Type B pancreatic cell (in vitro differentiated cells): ENCODE measurements at regions not wholly inside any gene's neighbourhood (a gene's known extent, or its start where the extent isn't known, plus 50 kb on each side); places are given as distances from the start of the nearest gene placed in this dataset.

Experiments used
- DNase-seq: peaks from one replicate; pipeline ENCODE4 v3.0.0; 2021; ENCODE audit warnings: mixed read lengths; ENCODE audit not compliant: unreplicated experiment; ENCODE audit errors: extremely low spot score
- H3K27ac Mint-ChIP-seq: 2 replicates; pipeline ENCODE4 v1.8.0; 2021; ENCODE audit warnings: mild to moderate bottlenecking, mixed read lengths
- H3K27me3 Mint-ChIP-seq: 2 replicates; pipeline ENCODE4 v1.8.0; 2021; ENCODE audit warnings: mixed read lengths
- H3K36me3 Mint-ChIP-seq: 2 replicates; pipeline ENCODE4 v1.8.0; 2021; ENCODE audit warnings: mixed read lengths
- H3K4me1 Mint-ChIP-seq: one replicate; pipeline ENCODE4 v1.8.0; 2021; ENCODE audit warnings: mixed read lengths; ENCODE audit not compliant: unreplicated experiment
- H3K4me3 Mint-ChIP-seq: 2 replicates; pipeline ENCODE4 v1.8.0; 2021; ENCODE audit warnings: mild to moderate bottlenecking, mixed read lengths
- H3K9me3 Mint-ChIP-seq: 2 replicates; pipeline ENCODE4 v1.8.0; 2021; ENCODE audit warnings: mixed read lengths
- CTCF ChIP-seq: fragments of 200-600 bp; sonication (generic); conservative IDR thresholded peaks from 2 replicates; pipeline ENCODE4 v1.5.0; 2021; ENCODE audit warnings: antibody characterized with exemption, mild to moderate bottlenecking

- H3K36me3 Mint-ChIP-seq, result no peaks in the 10 kb centered on the region
- H3K9me3 Mint-ChIP-seq, result no peaks in the 10 kb centered on the region
- no peak overlapping the region for H3K4me3 Mint-ChIP-seq
- H3K27me3 Mint-ChIP-seq, result peaks cover 11% of the 10 kb centered on the region
- TF ChIP-seq CTCF, result no peak
- H3K27ac Mint-ChIP-seq, result no peak overlapping the region
- no peak for DNase-seq
- H3K4me1 Mint-ChIP-seq, result peaks cover 13% of the 10 kb centered on the region
These were observed 121.7 kb upstream of the EXOC2 start for GRCh38 chr6:814378-815347.

GRCh38 chr6:811831-812230 lies 118.9 kb upstream of the EXOC2 start:
- Mint-ChIP-seq H3K27ac (no peak overlapping the region), H3K36me3 (no peaks in the 10 kb centered on the region), H3K9me3 (no peaks in the 10 kb centered on the region), H3K27me3 (peaks cover 7% of the 10 kb centered on the region), H3K4me1 (no peaks in the 10 kb centered on the region), H3K4me3 (no peak overlapping the region)
- no peak for DNase-seq
- TF ChIP-seq CTCF, result no peak

- Mint-ChIP-seq H3K4me1 (no peaks in the 10 kb centered on the region), H3K36me3 (no peaks in the 10 kb centered on the region), H3K9me3 (no peaks in the 10 kb centered on the region), H3K27ac (no peak overlapping the region), H3K27me3 (peaks cover 9% of the 10 kb centered on the region), H3K4me3 (no peak overlapping the region)
- TF ChIP-seq CTCF, result no peak
- DNase-seq, result no peak
These were observed 118.3 kb upstream of the EXOC2 start for GRCh38 chr6:811191-811590.

DNA sequence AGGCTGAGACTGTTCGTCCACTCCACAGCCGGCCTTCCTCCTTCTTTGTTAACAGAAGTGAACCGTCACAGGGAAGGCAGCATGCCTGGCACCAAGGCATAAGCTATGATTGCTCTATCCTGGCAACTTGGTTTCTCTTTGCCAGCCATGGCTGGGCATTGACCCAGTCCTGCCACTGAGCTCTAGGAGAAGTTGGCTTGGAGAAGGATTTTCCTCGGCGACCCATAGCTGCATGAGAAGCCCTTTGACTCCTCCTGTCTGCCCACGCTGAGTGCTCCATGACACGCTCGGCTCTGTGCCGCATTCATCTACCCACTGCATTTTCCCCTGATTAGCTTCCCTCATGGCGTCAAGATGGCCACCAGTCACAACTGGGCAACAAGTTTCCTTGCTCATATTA lies 111.8 kb upstream of the EXOC2 start:
- no peak for DNase-seq
- Mint-ChIP-seq H3K27ac (no peak overlapping the region), H3K4me1 (no peaks in the 10 kb centered on the region), H3K4me3 (no peak overlapping the region), H3K9me3 (no peaks in the 10 kb centered on the region), H3K27me3 (peaks cover 26% of the 10 kb centered on the region), H3K36me3 (no peaks in the 10 kb centered on the region)
- TF ChIP-seq CTCF, result no peak

- H3K27me3 Mint-ChIP-seq, result peaks cover 30% of the 10 kb centered on the region
- DNase-seq, result no peak
- no peak for TF ChIP-seq CTCF
- no peaks in the 10 kb centered on the region for H3K36me3 Mint-ChIP-seq
- H3K27ac Mint-ChIP-seq, result no peak overlapping the region
- no peaks in the 10 kb centered on the region for H3K9me3 Mint-ChIP-seq
- H3K4me3 Mint-ChIP-seq, result no peak overlapping the region
- H3K4me1 Mint-ChIP-seq, result no peaks in the 10 kb centered on the region
These were observed 111.4 kb upstream of the EXOC2 start for GRCh38 chr6:804317-804716.
